ENCODE measurements at regions not wholly inside any gene's neighbourhood (a gene's known extent, or its start where the extent isn't known, plus 50 kb on each side); places are given as distances from the start of the nearest gene placed in this dataset.

GRCh38 chr7:142670511-142670910 lies 78.8 kb upstream of the PRSS1 start:
- TF ChIP-seq CTCF (IDR thresholded peaks at IDR 0.05) (no peak), POLR2A (IDR thresholded peaks at IDR 0.05) (no peak), POLR2AphosphoS5 (IDR thresholded peaks at IDR 0.05) (no peak)
